Left renal cortex interstitium (tissue), 4 donors: ENCODE measurements at regions not wholly inside any gene's neighbourhood (a gene's known extent, or its start where the extent isn't known, plus 50 kb on each side); places are given as distances from the start of the nearest gene placed in this dataset.

Experiments
- DNase-seq, 4 donors: peaks; one replicate each; pipeline ENCODE4 v3.0.0-alpha.2; 2013; ENCODE audit warnings: low read depth in 4 of 4, low spot score in 2 of 4, missing footprints in 1 of 4

- DNase-seq: no peak
These were observed 82.4 kb upstream of the SDK1 start for GRCh38 chr7:3218411-3219225.

GRCh38 chr7:3229904-3230470 is 71.1 kb upstream of the SDK1 start:
- no peak for DNase-seq

- no peak for DNase-seq
These were observed 70.1 kb upstream of the SDK1 start for GRCh38 chr7:3230908-3231307.

- DNase-seq: no peak
These were observed 68.8 kb upstream of the SDK1 start for GRCh38 chr7:3232228-3232627.

- DNase-seq: no peak
These were observed 67.8 kb upstream of the SDK1 start for GRCh38 chr7:3233301-3233700.

- no peak for DNase-seq
These were observed 67.0 kb upstream of the SDK1 start for GRCh38 chr7:3234051-3234450.

- no peak for DNase-seq
These were observed 66.2 kb upstream of the SDK1 start for GRCh38 chr7:3234851-3235250.

GRCh38 chr7:3235322-3235721 is 65.7 kb upstream of the SDK1 start:
- no peak for DNase-seq

GRCh38 chr7:3236268-3236667 is 64.8 kb upstream of the SDK1 start:
- no peak for DNase-seq

- no peak for DNase-seq
These were observed 62.4 kb upstream of the SDK1 start for GRCh38 chr7:3238525-3239210.

GRCh38 chr7:3239291-3239691 is 61.8 kb upstream of the SDK1 start:
- DNase-seq: no peak

GRCh38 chr7:3240826-3241430 is 60.1 kb upstream of the SDK1 start:
- DNase-seq: no peak

GRCh38 chr7:3241686-3242258 is 59.3 kb upstream of the SDK1 start:
- no peak for DNase-seq

- no peak for DNase-seq
These were observed 58.6 kb upstream of the SDK1 start for GRCh38 chr7:3242398-3242972.

GRCh38 chr7:3243256-3243655 is 57.8 kb upstream of the SDK1 start:
- DNase-seq: no peak

GRCh38 chr7:3243680-3244079 is 57.4 kb upstream of the SDK1 start:
- no peak for DNase-seq

- DNase-seq: no peak
These were observed 56.7 kb upstream of the SDK1 start for GRCh38 chr7:3244241-3244814.

GRCh38 chr7:3245077-3245476 is 56.0 kb upstream of the SDK1 start:
- no peak for DNase-seq

GRCh38 chr7:3245721-3246120 is 55.3 kb upstream of the SDK1 start:
- DNase-seq: no peak

- DNase-seq: no peak
These were observed 54.9 kb upstream of the SDK1 start for GRCh38 chr7:3246127-3246526.
